ENCODE measurements at regions not wholly inside any gene's neighbourhood (a gene's known extent, or its start where the extent isn't known, plus 50 kb on each side); places are given as distances from the start of the nearest gene placed in this dataset.

GRCh38 chr16:74169687-74170376 is 126.8 kb upstream of the PSMD7 start:
- peak; percentile 70 to 91 (median 83) for DNase-seq

GRCh38 chr16:74169066-74169465 is 127.5 kb upstream of the PSMD7 start:
- peak; percentile 19 to 80 (median 53) for DNase-seq

GRCh38 chr16:74168445-74168844 is 128.2 kb upstream of the PSMD7 start:
- DNase-seq, result no peak

GRCh38 chr16:74166456-74166855 is 130.2 kb upstream of the PSMD7 start:
- no peak for DNase-seq

GRCh38 chr16:74165566-74166080 is 131.0 kb upstream of the PSMD7 start:
- peak in 1 of 3 donors; percentile 39 for DNase-seq

- no peak for DNase-seq
Observed at GRCh38 chr16:74160759-74161158, 135.9 kb upstream of the PSMD7 start.

GRCh38 chr16:74153773-74154172 is 142.8 kb upstream of the PSMD7 start:
- no peak for DNase-seq

- DNase-seq, result no peak
Observed at GRCh38 chr16:74146643-74147042, 150.0 kb upstream of the PSMD7 start.

GRCh38 chr16:74143171-74143570 is 153.4 kb upstream of the PSMD7 start:
- no peak for DNase-seq

- DNase-seq, result no peak
Observed at GRCh38 chr16:74141015-74141414, 155.6 kb upstream of the PSMD7 start.

- DNase-seq, result no peak
Observed at GRCh38 chr16:74140557-74140956, 156.1 kb upstream of the PSMD7 start.

GRCh38 chr16:74123826-74124225 is 172.8 kb upstream of the PSMD7 start:
- DNase-seq, result no peak

- no peak for DNase-seq
Observed at GRCh38 chr16:74123195-74123594, 173.4 kb upstream of the PSMD7 start.

GRCh38 chr16:74117798-74118197 is 178.8 kb upstream of the PSMD7 start:
- no peak for DNase-seq

GRCh38 chr16:74113545-74113944 is 183.1 kb upstream of the PSMD7 start:
- peak in 2 of 3 donors; percentile 31 to 63 for DNase-seq

- DNase-seq, result no peak
Observed at GRCh38 chr16:74111456-74111982, 185.1 kb upstream of the PSMD7 start.

- DNase-seq, result peak in 1 of 3 donors; percentile 12
Observed at GRCh38 chr16:74107795-74108610, 188.6 kb upstream of the PSMD7 start.

GRCh38 chr16:74104022-74104421 is 192.6 kb upstream of the PSMD7 start:
- DNase-seq, result no peak

GRCh38 chr16:74101379-74102137 is 195.1 kb upstream of the PSMD7 start:
- DNase-seq, result no peak

GRCh38 chr16:74100395-74101326 is 196.0 kb upstream of the PSMD7 start:
- no peak for DNase-seq

GRCh38 chr16:74099530-74099929 is 197.1 kb upstream of the PSMD7 start:
- no peak for DNase-seq

Data from muscle of back (tissue), 3 donors.